Loucy (cell line): ENCODE measurements at regions not wholly inside any gene's neighbourhood (a gene's known extent, or its start where the extent isn't known, plus 50 kb on each side); places are given as distances from the start of the nearest gene placed in this dataset.

Source experiments
- EZH2phosphoT487 ChIP-seq: fragments of 200-600 bp; IDR thresholded peaks from 2 replicates; pipeline ENCODE4 v1.6.1; 2018; ENCODE audit warnings: antibody characterized with exemption, mild to moderate bottlenecking, moderate library complexity, borderline replicate concordance
- TF ChIP-seq, protein P1 (sequence below): fragments of 200-600 bp; sonication (generic); conservative IDR thresholded peaks from 2 replicates; pipeline ENCODE4 v1.5.1; 2014; ENCODE audit warnings: mild to moderate bottlenecking, antibody characterized with exemption, low read length

- TF ChIP-seq, protein P1, sequence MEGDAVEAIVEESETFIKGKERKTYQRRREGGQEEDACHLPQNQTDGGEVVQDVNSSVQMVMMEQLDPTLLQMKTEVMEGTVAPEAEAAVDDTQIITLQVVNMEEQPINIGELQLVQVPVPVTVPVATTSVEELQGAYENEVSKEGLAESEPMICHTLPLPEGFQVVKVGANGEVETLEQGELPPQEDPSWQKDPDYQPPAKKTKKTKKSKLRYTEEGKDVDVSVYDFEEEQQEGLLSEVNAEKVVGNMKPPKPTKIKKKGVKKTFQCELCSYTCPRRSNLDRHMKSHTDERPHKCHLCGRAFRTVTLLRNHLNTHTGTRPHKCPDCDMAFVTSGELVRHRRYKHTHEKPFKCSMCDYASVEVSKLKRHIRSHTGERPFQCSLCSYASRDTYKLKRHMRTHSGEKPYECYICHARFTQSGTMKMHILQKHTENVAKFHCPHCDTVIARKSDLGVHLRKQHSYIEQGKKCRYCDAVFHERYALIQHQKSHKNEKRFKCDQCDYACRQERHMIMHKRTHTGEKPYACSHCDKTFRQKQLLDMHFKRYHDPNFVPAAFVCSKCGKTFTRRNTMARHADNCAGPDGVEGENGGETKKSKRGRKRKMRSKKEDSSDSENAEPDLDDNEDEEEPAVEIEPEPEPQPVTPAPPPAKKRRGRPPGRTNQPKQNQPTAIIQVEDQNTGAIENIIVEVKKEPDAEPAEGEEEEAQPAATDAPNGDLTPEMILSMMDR: no peak
- TF ChIP-seq EZH2phosphoT487: no peak
Measured at GRCh38 chr7:125149151-125149550, 219.5 kb upstream of the POT1 start.
